SK-N-SH (cell line): ENCODE measurements at regions not wholly inside any gene's neighbourhood (a gene's known extent, or its start where the extent isn't known, plus 50 kb on each side); places are given as distances from the start of the nearest gene placed in this dataset.

Experiments
- CTCF ChIA-PET: fragments of 300-600, 350-600 bp; formaldehyde crosslinking; extraction: SDS; loops from one replicate; lab custom pipeline; 2021; lab: Yijun Ruan, JAX
- POLR2A ChIA-PET: fragments of 350-600 bp; sonication (Branson Sonifier 250); formaldehyde crosslinking; extraction: SDS; loops from one replicate; lab custom pipeline; 2020; ENCODE audit warnings: antibody characterized with exemption, inconsistent platforms; lab: Yijun Ruan, JAX
- DNase-seq: peaks from one replicate; pipeline ENCODE4 v3.0.0; 2012
- H2AFZ ChIP-seq: fragments of 200-600 bp; sonication (generic); 2 replicates; pipeline ENCODE4 v1.8.1; 2016; ENCODE audit warnings: antibody characterized with exemption, mild to moderate bottlenecking, low read depth
- H3F3A ChIP-seq: fragments of 200-600 bp; sonication (generic); replicated peaks from 2 replicates; pipeline ENCODE3; 2016; ENCODE audit warnings: antibody characterized with exemption, mild to moderate bottlenecking; ENCODE audit not compliant: insufficient read depth
- H3K27ac ChIP-seq, 2 experiments: fragments of 200-500 bp in 1 of 2; fragments of 200-600 bp in 1 of 2; sonication (Bioruptor generic) in 1 of 2; sonication (generic), shearing (Covaris generic) in 1 of 2; 2 replicates each; pipeline versions ENCODE4 v1.5.1 to v1.6.1; 2014 to 2016; ENCODE audit warnings: low read depth in 2 of 2, inconsistent platforms in 1 of 2, low read length in 1 of 2, mild to moderate bottlenecking in 1 of 2, mixed read lengths in 1 of 2
- H3K27me3 ChIP-seq: fragments of 200-600 bp; sonication (generic), shearing (Covaris generic); 2 replicates; pipeline ENCODE4 v1.6.1; 2016; ENCODE audit warnings: mixed run types; ENCODE audit not compliant: insufficient read depth
- H3K36me3 ChIP-seq, 2 experiments: fragments of 200-500 bp in 1 of 2; fragments of 200-600 bp in 1 of 2; sonication (Bioruptor generic) in 1 of 2; sonication (generic) in 1 of 2; replicated peaks in 1 of 2; 2 replicates each; pipeline versions ENCODE3 to v1.5.1; 2014 to 2016; ENCODE audit warnings: low read length in 1 of 2, mild to moderate bottlenecking in 1 of 2; ENCODE audit not compliant: insufficient read depth in 2 of 2, control insufficient read depth in 1 of 2
- H3K4me1 ChIP-seq, 2 experiments: fragments of 200-500 bp in 1 of 2; fragments of 200-600 bp in 1 of 2; sonication (Bioruptor generic) in 1 of 2; sonication (generic), shearing (Covaris generic) in 1 of 2; 2 replicates each; pipeline versions ENCODE4 v1.5.1 to v1.6.1; 2014 to 2016; ENCODE audit warnings: low read depth in 1 of 2, low read length in 1 of 2, mixed run types in 1 of 2; ENCODE audit not compliant: insufficient read depth in 2 of 2, control insufficient read depth in 1 of 2
- H3K4me2 ChIP-seq: fragments of 200-600 bp; sonication (generic), shearing (Covaris generic); 2 replicates; pipeline ENCODE4 v1.6.1; 2017; ENCODE audit warnings: mixed run types
- H3K4me3 ChIP-seq, 2 experiments: fragments of 200-500 bp in 1 of 2; fragments of 200-600 bp in 1 of 2; sonication (Bioruptor generic) in 1 of 2; sonication (generic), shearing (Covaris generic) in 1 of 2; 2 replicates each; pipeline versions ENCODE4 v1.5.1 to v1.8.1; 2014 to 2016; ENCODE audit warnings: low read depth in 2 of 2, inconsistent platforms in 1 of 2, low read length in 1 of 2, mild to moderate bottlenecking in 1 of 2, mixed read lengths in 1 of 2, moderate library complexity in 1 of 2
- H3K79me2 ChIP-seq: fragments of 200-600 bp; sonication (generic); 2 replicates; pipeline ENCODE4 v1.8.1; 2017; ENCODE audit warnings: mild to moderate bottlenecking; ENCODE audit not compliant: insufficient read depth
- H3K9ac ChIP-seq: fragments of 200-600 bp; sonication (generic); 2 replicates; pipeline ENCODE4 v1.6.1; 2017; ENCODE audit warnings: mixed run types
- H3K9me2 ChIP-seq: fragments of 200-600 bp; sonication (generic); 2 replicates; pipeline ENCODE4 v1.6.1; 2017; ENCODE audit warnings: mixed run types
- H3K9me3 ChIP-seq: fragments of 200-600 bp; sonication (generic); 2 replicates; pipeline ENCODE4 v1.6.1; 2017; ENCODE audit warnings: mixed run types, mild to moderate bottlenecking, moderate library complexity
- H4K20me1 ChIP-seq: fragments of 200-600 bp; sonication (generic); 2 replicates; pipeline ENCODE4 v1.6.1; 2017; ENCODE audit warnings: mild to moderate bottlenecking, mixed run types; ENCODE audit not compliant: insufficient read depth
- CHD2 ChIP-seq: fragments of 150-350 bp; IDR thresholded peaks from 2 replicates; pipeline ENCODE4 v1.6.1; 2018; ENCODE audit warnings: low read length; ENCODE audit not compliant: partially characterized antibody
- EZH2phosphoT487 ChIP-seq: fragments of 200-600 bp; sonication (generic); IDR thresholded peaks from 2 replicates; pipeline ENCODE4 v1.6.1; 2017; ENCODE audit warnings: low read depth, mixed run types, mild to moderate bottlenecking, antibody characterized with exemption, moderate library complexity, borderline replicate concordance
- FOSL2 ChIP-seq: IDR thresholded peaks from 2 replicates; pipeline ENCODE4 v1.4.0; 2012; ENCODE audit warnings: low read depth, mild to moderate bottlenecking, moderate library complexity, borderline replicate concordance
- FOXJ3 ChIP-seq: sonication (generic); formaldehyde crosslinking; IDR thresholded peaks from 2 replicates; pipeline ENCODE4 v1.5.1; 2020; ENCODE audit warnings: mild to moderate bottlenecking, missing genetic modification reagents
- GATA2 ChIP-seq: sonication (generic); formaldehyde crosslinking; IDR thresholded peaks from 2 replicates; pipeline ENCODE4 v1.5.0; 2020; ENCODE audit warnings: mild to moderate bottlenecking, missing genetic modification reagents
- JUND ChIP-seq: IDR thresholded peaks from 2 replicates; pipeline ENCODE4 v1.4.0; 2012
- MAX ChIP-seq: IDR thresholded peaks from 2 replicates; pipeline ENCODE4 v1.4.0; 2012; ENCODE audit warnings: low read depth
- PBX3 ChIP-seq: IDR thresholded peaks from 2 replicates; pipeline ENCODE4; 2012
- POLR2AphosphoS5 ChIP-seq: IDR thresholded peaks from 2 replicates; pipeline ENCODE4 v1.6.1; 2012; ENCODE audit warnings: low read depth, low read length
- RAD21 ChIP-seq: IDR thresholded peaks from 2 replicates; pipeline ENCODE4 v1.6.1; 2012; ENCODE audit warnings: mild to moderate bottlenecking, low read length
- RFX5 ChIP-seq: IDR thresholded peaks from 2 replicates; pipeline ENCODE4 v1.6.1; 2012; ENCODE audit warnings: mild to moderate bottlenecking, improper control_type of control experiment, low read length
- RXRA ChIP-seq: IDR thresholded peaks from 2 replicates; pipeline ENCODE4 v1.4.0; 2012; ENCODE audit warnings: low read depth, mild to moderate bottlenecking, borderline replicate concordance
- SMC3 ChIP-seq: IDR thresholded peaks from 2 replicates; pipeline ENCODE4 v1.6.1; 2012; ENCODE audit warnings: low read depth, low read length, improper control_type of control experiment
- ZBTB33 ChIP-seq: IDR thresholded peaks from 2 replicates; pipeline ENCODE4 v1.4.0; 2012; ENCODE audit warnings: low read depth, borderline replicate concordance
- WGBS: methylation state at CpG from one replicate; pipeline ENCODE4 v1.1.6; 2017; ENCODE audit warnings: low lambda C conversion rate; 5-methylcytosine and 5-hydroxymethylcytosine counted together

GRCh38 chr2:15804691-15805090 is 135.7 kb upstream of the MYCN start (continued):
- TF ChIP-seq ZBTB33: no peak
- TF ChIP-seq FOSL2: no peak
- TF ChIP-seq POLR2AphosphoS5: no peak
- TF ChIP-seq FOXJ3 (CRISPR knock-in tag): no peak
- no peak for TF ChIP-seq JUND

- Histone ChIP-seq H3F3A (no peaks in the 10 kb centered on the region), H4K20me1 (no peaks in the 10 kb centered on the region)
- TF ChIP-seq GATA2: no peak
- no peak for TF ChIP-seq PBX3
- no peak for TF ChIP-seq RAD21
- TF ChIP-seq EZH2phosphoT487: no peak
- TF ChIP-seq RFX5: no peak
- TF ChIP-seq SMC3: no peak
- no peak for TF ChIP-seq POLR2AphosphoS5
- no peak for TF ChIP-seq MAX
- no peak for TF ChIP-seq FOSL2
- no peak for TF ChIP-seq RXRA
Measured at GRCh38 chr2:15805206-15805605, 135.1 kb upstream of the MYCN start.

DNA sequence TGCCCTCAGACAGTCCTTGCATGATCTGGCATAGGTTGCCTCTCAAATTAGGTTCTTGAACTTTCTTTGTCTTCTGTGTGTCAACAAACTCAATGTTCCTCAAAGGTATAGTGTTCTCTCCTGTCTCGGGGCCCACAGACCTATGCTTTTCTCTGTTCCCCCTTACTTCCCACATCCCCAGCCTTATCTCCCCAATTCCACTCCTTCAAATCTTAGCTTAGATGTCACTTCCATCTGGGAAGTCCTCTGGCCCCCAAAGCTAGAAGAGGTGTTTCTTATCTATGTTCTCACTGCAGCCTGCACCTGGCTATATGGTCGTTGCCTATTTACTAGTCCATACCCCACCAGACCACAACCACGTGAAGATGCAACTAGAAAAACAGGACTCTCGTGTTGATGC is 134.6 kb upstream of the MYCN start:
- CTCF ChIA-PET: interaction anchor here (1.1 to 1.6 kb wide), 3 partner anchors 10 to 133 kb away, joined by 3 read pairs; no protein-coding TSS in a partner anchor
- no peaks in the 10 kb centered on the region for H3K9me3 ChIP-seq
- POLR2A ChIA-PET: no interaction called here

More at GRCh38 chr2:15805206-15805605, 135.1 kb upstream of the MYCN start:
- Histone ChIP-seq H3K4me1 (peaks cover 0 to 14% of the 10 kb centered on the region in 2 experiments; a peak in 1 of 4 replicates), H3K4me3 (no peak overlapping the region), H2AFZ (no peak overlapping the region), H3K4me2 (no peak overlapping the region), H3K9me3 (no peaks in the 10 kb centered on the region), H3K27ac (no peak overlapping the region), H3K36me3 (no peaks in the 10 kb centered on the region), H3K9me2 (no peaks in the 10 kb centered on the region), H3K79me2 (no peaks in the 10 kb centered on the region), H3K9ac (no peak overlapping the region), H3K27me3 (no peaks in the 10 kb centered on the region)
- no peak for DNase-seq
- CTCF ChIA-PET: interaction anchor here (1.1 to 1.6 kb wide), 3 partner anchors 9 to 134 kb away, joined by 3 read pairs; no protein-coding TSS in a partner anchor
- POLR2A ChIA-PET: no interaction called here
- WGBS: 26% methylated on average over 2 of the region's 2 CpGs

More for the DNA sequence above, 134.6 kb upstream of the MYCN start:
- no peaks in the 10 kb centered on the region for H3K27me3 ChIP-seq
- 18% methylated on average over 4 of the region's 4 CpGs for whole genome bisulfite sequencing
- H3K9ac ChIP-seq: no peak overlapping the region
- no peak overlapping the region for H2AFZ ChIP-seq
- no peak for DNase-seq
- no peak overlapping the region for H3K4me3 ChIP-seq
- H3K9me2 ChIP-seq: no peaks in the 10 kb centered on the region
- no peaks in the 10 kb centered on the region for H3K79me2 ChIP-seq
- H4K20me1 ChIP-seq: no peaks in the 10 kb centered on the region
- no peaks in the 10 kb centered on the region for H3F3A ChIP-seq
- H3K4me1 ChIP-seq: peaks cover 0 to 17% of the 10 kb centered on the region in 2 experiments; a peak in 1 of 4 replicates
- no peak overlapping the region for H3K27ac ChIP-seq
- no peak overlapping the region for H3K4me2 ChIP-seq
- no peak for TF ChIP-seq FOSL2
- no peak for TF ChIP-seq CHD2
- no peaks in the 10 kb centered on the region for H3K36me3 ChIP-seq
